Stimulated activated CD4-positive, alpha-beta T cell treated with anti-CD3 and anti-CD28 coated beads, Interleukin-15, amount 100 ng/mL, for 24 hours (primary cell): ENCODE measurements at regions not wholly inside any gene's neighbourhood (a gene's known extent, or its start where the extent isn't known, plus 50 kb on each side); places are given as distances from the start of the nearest gene placed in this dataset.

ENCODE experiments used
- DNase-seq: peaks from one replicate; pipeline ENCODE4 v3.0.0-alpha.2; 2020

- no peak for DNase-seq
These were observed 167.9 kb upstream of the SPATS2L start for GRCh38 chr2:200138391-200139124.

- DNase-seq, result no peak
These were observed 161.9 kb upstream of the SPATS2L start for GRCh38 chr2:200144571-200144970.

- DNase-seq, result no peak
These were observed 160.0 kb upstream of the SPATS2L start for GRCh38 chr2:200146501-200146900.

GRCh38 chr2:200147371-200147770, 159.1 kb upstream of the SPATS2L start:
- DNase-seq, result no peak

- DNase-seq, result no peak
These were observed 158.1 kb upstream of the SPATS2L start for GRCh38 chr2:200148366-200148765.

GRCh38 chr2:200150411-200151086, 155.9 kb upstream of the SPATS2L start:
- no peak for DNase-seq

- DNase-seq, result no peak
These were observed 150.8 kb upstream of the SPATS2L start for GRCh38 chr2:200155652-200156051.

- DNase-seq, result no peak
These were observed 150.2 kb upstream of the SPATS2L start for GRCh38 chr2:200156166-200156835.

GRCh38 chr2:200158647-200159356, 147.7 kb upstream of the SPATS2L start:
- no peak for DNase-seq

GRCh38 chr2:200159357-200159707, 147.2 kb upstream of the SPATS2L start:
- no peak for DNase-seq

- no peak for DNase-seq
These were observed 146.4 kb upstream of the SPATS2L start for GRCh38 chr2:200159829-200160781.

GRCh38 chr2:200161458-200161857, 145.0 kb upstream of the SPATS2L start:
- no peak for DNase-seq

GRCh38 chr2:200165687-200166086, 140.8 kb upstream of the SPATS2L start:
- DNase-seq, result no peak

GRCh38 chr2:200168641-200169555, 137.6 kb upstream of the SPATS2L start:
- DNase-seq, result no peak

- DNase-seq, result no peak
These were observed 136.3 kb upstream of the SPATS2L start for GRCh38 chr2:200170221-200170620.

- no peak for DNase-seq
These were observed 134.6 kb upstream of the SPATS2L start for GRCh38 chr2:200171731-200172482.

- no peak for DNase-seq
These were observed 134.0 kb upstream of the SPATS2L start for GRCh38 chr2:200172521-200172920.

GRCh38 chr2:200172944-200173581, 133.4 kb upstream of the SPATS2L start:
- DNase-seq, result no peak

GRCh38 chr2:200173691-200174090, 132.8 kb upstream of the SPATS2L start:
- no peak for DNase-seq
